Testis (tissue), 2 donors: ENCODE measurements at regions not wholly inside any gene's neighbourhood (a gene's known extent, or its start where the extent isn't known, plus 50 kb on each side); places are given as distances from the start of the nearest gene placed in this dataset.
A peak's percentile ranks its signal among the peaks of the same experiment; 100 is the strongest.

Experiments used
- DNase-seq: peaks from one replicate; pipeline ENCODE4 v3.0.0-alpha.2; 2019
- H3K27ac ChIP-seq, 2 donors: fragments of 200-600 bp; sonication (generic); one replicate each; pipeline ENCODE4 v1.5.1; 2019
- H3K27me3 ChIP-seq: fragments of 200-600 bp; sonication (generic); one replicate; pipeline ENCODE4 v1.5.1; 2019
- H3K36me3 ChIP-seq: fragments of 200-600 bp; sonication (generic); one replicate; pipeline ENCODE4 v1.5.1; 2017; ENCODE audit warnings: low read depth; ENCODE audit errors: missing control alignments
- H3K4me1 ChIP-seq: fragments of 200-600 bp; sonication (generic); one replicate; pipeline ENCODE4 v1.5.1; 2019
- H3K4me3 ChIP-seq, 2 donors: fragments of 200-600 bp; sonication (generic); one replicate each; pipeline ENCODE4 v1.5.1; 2017 to 2019
- H3K9me3 ChIP-seq: fragments of 200-600 bp; sonication (generic); one replicate; pipeline ENCODE4 v1.5.1; 2017
- CTCF ChIP-seq, 3 experiments: fragments of 450-650 bp in 2 of 3; fragments of 200-600 bp in 1 of 3; sonication (generic) in 1 of 3; IDR thresholded peaks; one replicate each; pipeline ENCODE4 v1.5.1; 2016 to 2019; ENCODE audit warnings: antibody characterized with exemption in 3 of 3, mild to moderate bottlenecking in 2 of 3, moderate library complexity in 1 of 3
- POLR2A ChIP-seq: fragments of 450-650 bp; IDR thresholded peaks from one replicate; pipeline ENCODE4 v1.6.1; 2017; ENCODE audit warnings: antibody characterized with exemption, mild to moderate bottlenecking, moderate library complexity
- WGBS, 2 donors: methylation state at CpG; one replicate each; pipeline ENCODE4 v1.1.5; 2018; 5-methylcytosine and 5-hydroxymethylcytosine counted together
- intact Hi-C: fragments of 100-400 bp; cut with DNase I; formaldehyde crosslinking; loops from one replicate; pipeline ENCODE4 v1.15.1; 2023; ENCODE audit warnings: low total_unique reads

GRCh38 chr1:59096501-59096900 lies 200.4 kb upstream of the FGGY start:
- Histone ChIP-seq H3K36me3 (no peaks in the 10 kb centered on the region), H3K4me3 (no peak overlapping the region), H3K27me3 (no peaks in the 10 kb centered on the region), H3K9me3 (no peaks in the 10 kb centered on the region), H3K4me1 (peaks cover 3% of the 10 kb centered on the region), H3K27ac (no peak overlapping the region)
- DNase-seq = no peak
- no peak for TF ChIP-seq POLR2A
- no peak for TF ChIP-seq CTCF (IDR thresholded peaks at IDR 0.05)
- WGBS, 2 donors = 67 to 74% methylated on average over 8 of the region's 8 CpGs
- intact Hi-C loops = loop anchor here (5.0 kb wide), 1 partner anchor 411 kb away; no protein-coding TSS in a partner anchor

DNA sequence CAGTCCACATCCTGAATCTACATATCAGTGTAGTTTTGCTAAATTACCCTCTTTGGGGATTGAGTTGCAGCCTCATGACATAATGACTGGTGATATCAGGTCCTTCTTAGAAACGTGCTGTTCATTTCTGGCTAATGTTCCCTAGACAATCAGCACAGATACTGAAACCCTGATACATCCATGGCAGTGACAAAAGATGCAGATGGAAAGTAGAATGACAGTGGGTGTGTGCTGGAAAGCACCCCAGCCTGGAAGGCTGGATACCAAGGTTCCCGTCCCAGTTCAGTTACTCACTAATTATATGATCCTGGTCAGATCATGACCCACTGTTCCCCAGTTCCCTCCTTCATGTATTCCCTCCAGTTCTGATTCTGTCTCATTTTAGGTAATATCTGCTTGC lies 198.2 kb upstream of the FGGY start:
- no peak for DNase-seq
- Histone ChIP-seq H3K27ac (peak overlapping the region in 1 of 2 donors; percentile 34), H3K4me1 (peaks cover 3% of the 10 kb centered on the region), H3K36me3 (no peaks in the 10 kb centered on the region), H3K4me3 (no peak overlapping the region), H3K9me3 (no peaks in the 10 kb centered on the region), H3K27me3 (no peaks in the 10 kb centered on the region)
- WGBS, 2 donors = 32 to 53% methylated on average over 2 of the region's 2 CpGs
- TF ChIP-seq CTCF (IDR thresholded peaks at IDR 0.05) = no peak
- TF ChIP-seq POLR2A = no peak
- intact Hi-C loops = loop anchor here (5.0 kb wide), 1 partner anchor 409 kb away; no protein-coding TSS in a partner anchor

GRCh38 chr1:59100708-59101374 lies 196.1 kb upstream of the FGGY start:
- WGBS, 2 donors = 86 to 93% methylated on average over 1 of the region's 1 CpG
- Histone ChIP-seq H3K9me3 (no peaks in the 10 kb centered on the region), H3K4me1 (peaks cover 4% of the 10 kb centered on the region), H3K4me3 (no peak overlapping the region), H3K36me3 (no peaks in the 10 kb centered on the region), H3K27me3 (no peaks in the 10 kb centered on the region), H3K27ac (no peak overlapping the region)
- DNase-seq = no peak
- intact Hi-C loops = no loop called here
- TF ChIP-seq CTCF (IDR thresholded peaks at IDR 0.05) (no peak), POLR2A (no peak)

DNA sequence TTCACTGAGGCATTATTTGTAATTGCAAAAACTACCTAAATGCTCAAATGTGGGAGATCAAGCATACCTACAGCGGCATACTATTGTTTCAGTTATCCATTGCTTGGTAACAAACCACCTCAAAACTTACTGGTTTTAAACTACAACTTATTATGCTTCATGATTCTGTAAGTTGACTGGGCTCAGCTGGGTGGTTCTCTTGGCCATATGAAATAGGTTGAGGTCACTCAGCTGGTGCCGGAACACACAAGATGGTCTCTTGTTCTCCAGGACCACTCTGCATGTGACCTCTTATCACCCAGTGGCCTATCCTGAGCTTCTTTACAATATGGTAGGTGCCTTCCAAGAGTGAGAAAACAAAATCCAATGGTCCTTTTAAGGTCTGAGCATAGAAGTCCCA lies 195.4 kb upstream of the FGGY start:
- Histone ChIP-seq H3K27ac (no peak overlapping the region), H3K4me1 (peaks cover 10% of the 10 kb centered on the region), H3K9me3 (no peaks in the 10 kb centered on the region), H3K27me3 (no peaks in the 10 kb centered on the region), H3K36me3 (no peaks in the 10 kb centered on the region), H3K4me3 (no peak overlapping the region)
- DNase-seq = no peak
- TF ChIP-seq CTCF (IDR thresholded peaks at IDR 0.05) (no peak), POLR2A (no peak)
- 46 to 70% methylated on average over 2 of the region's 2 CpGs for WGBS, 2 donors
- intact Hi-C loops = no loop called here

GRCh38 chr1:59103457-59103856 lies 193.4 kb upstream of the FGGY start:
- Histone ChIP-seq H3K27ac (no peak overlapping the region), H3K4me3 (no peak overlapping the region), H3K4me1 (peaks cover 11% of the 10 kb centered on the region), H3K27me3 (no peaks in the 10 kb centered on the region), H3K36me3 (no peaks in the 10 kb centered on the region), H3K9me3 (no peaks in the 10 kb centered on the region)
- intact Hi-C loops = no loop called here
- WGBS, 2 donors = 89 to 94% methylated on average over 4 of the region's 4 CpGs
- no peak for DNase-seq
- TF ChIP-seq POLR2A (no peak), CTCF (IDR thresholded peaks at IDR 0.05) (no peak)
